NCI-H1436 treated with DMSO at 0.1 percent for 48 hours (cell line): ENCODE measurements at regions not wholly inside any gene's neighbourhood (a gene's known extent, or its start where the extent isn't known, plus 50 kb on each side); places are given as distances from the start of the nearest gene placed in this dataset.

Experiments
- DNase-seq: peaks from one replicate; lab custom pipeline; 2025; lab: John Stamatoyannopoulos, UW

- no peak for DNase-seq
These were observed 92.8 kb upstream of the TMEM168 start for GRCh38 chr7:112882991-112883390.

DNA sequence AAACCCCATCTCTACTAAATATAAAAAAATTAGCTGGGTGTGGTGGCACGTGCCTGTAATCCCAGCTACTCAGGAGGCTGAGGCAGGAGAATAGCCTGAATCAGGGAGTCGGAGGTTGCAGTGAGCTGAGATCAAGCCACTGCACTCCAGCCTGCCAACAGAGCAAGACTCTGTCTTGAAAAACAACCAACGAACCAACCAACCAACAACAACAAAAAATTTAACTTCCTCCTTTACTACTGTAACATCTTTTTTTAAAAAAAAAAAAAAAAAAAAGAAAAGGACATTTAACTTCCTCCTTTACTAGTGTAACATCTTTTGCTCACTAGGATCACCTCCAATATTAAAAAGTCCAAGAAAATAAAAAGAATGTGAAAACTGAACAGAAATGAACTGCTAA lies 92.3 kb upstream of the TMEM168 start:
- DNase-seq = no peak

GRCh38 chr7:112882022-112882421 lies 91.8 kb upstream of the TMEM168 start:
- DNase-seq = no peak

- DNase-seq = no peak
These were observed 90.7 kb upstream of the TMEM168 start for GRCh38 chr7:112880818-112881418.

DNA sequence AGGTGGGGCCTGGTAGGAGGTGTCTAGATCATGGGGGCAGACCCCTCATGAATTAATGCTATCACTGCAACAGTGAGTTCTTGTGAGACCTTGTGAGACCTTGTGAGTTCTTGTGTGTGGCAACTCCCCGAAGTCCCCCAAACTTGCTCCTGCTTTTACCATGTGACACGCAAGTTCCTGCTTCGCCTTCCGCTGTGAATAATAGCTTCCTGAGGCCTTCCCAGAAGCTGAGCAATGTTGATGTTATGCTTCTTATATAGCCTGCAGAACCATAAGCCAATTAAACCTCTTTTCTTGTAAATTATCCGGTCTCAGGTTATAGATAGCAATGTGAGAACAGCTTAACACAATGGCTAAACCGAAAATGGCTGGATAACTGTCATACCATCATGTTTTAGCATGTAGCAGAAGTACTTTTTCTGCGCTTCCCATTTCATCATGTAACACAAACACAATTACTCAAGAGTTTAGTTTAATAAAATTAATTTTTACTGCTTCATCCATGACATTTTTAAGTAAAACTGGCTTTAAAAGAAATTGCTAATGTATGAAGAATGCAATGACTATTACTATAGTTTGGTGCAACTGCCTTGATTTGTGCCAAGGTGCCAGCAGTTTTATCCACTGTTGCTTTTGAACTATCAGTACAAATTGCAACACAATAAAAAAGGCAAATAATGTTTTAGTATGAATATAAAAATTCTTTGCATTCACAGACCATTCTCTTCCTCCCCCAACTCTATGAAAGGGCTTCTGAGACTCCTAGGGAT lies 87.7 kb upstream of the TMEM168 start:
- no peak for DNase-seq

DNA sequence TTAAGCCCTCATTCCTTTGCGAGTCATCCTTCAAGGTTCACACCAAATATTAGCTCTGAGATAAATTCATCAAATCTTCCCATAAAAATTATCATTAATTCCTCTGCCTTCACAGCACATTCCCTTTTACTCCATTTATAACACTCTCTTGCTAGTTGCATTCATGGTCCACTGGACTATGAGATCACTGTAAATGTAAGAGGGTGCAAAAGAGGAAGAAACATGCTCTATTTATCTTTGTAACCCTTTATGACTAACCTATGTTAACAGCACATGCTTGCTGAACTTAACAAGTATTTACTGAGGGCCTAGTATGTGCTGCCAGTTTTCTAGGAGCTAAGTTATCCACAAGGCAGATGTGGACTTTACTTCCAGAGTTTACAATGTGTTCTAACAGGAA lies 86.7 kb upstream of the TMEM168 start:
- DNase-seq = no peak

DNA sequence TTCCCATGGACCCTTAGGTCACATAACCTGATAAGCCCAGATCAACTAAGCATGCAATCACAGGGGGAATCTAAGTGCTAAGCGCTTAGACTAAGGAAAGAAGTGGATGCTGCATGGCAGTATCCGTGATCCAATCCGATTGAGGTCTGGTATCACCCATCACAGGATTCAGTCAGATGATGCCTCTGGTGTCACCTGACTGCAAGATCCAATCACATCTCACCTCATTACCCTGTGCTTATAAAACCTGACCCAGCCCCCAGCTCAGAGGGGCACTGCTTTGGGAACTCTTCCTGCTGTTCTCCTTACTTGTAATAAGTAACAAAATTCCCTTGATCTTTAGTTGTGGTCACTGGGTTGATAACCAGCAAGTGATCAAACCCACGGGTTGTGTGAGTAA lies 84.7 kb upstream of the TMEM168 start:
- DNase-seq = no peak

DNA sequence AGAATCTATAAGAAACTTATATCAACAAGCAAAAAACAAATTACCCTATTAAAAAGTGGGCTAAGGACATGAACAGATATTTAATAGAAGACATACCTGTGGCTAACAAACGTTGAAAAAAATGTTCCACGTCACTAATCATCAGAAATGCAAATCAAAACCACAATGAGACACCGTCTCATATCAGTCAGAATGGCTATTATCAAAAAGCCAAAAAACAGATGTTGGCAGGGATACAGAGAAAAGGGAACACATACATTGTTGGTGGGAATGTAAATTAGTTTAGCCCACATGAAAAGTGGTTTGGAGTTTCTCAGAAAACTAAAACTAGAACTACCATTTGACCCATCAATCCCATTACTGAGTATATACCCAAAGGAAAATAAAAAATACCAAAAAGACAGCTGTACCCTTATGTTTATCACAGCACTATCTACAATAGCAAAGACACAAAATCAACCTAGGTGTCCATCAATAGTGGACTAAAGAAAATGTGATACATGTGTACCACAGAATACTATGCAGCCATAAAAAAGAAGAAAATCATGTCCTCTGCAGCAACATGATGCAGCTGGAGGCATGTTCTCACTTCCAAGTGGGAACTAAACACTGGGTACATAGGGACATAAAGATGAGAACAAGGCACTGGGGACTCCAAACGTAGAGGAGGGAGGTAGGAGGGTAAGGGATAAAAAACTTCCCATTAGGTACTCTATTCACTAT lies 83.8 kb upstream of the TMEM168 start:
- DNase-seq = no peak

- DNase-seq = no peak
These were observed 79.0 kb upstream of the TMEM168 start for GRCh38 chr7:112869111-112869774.

DNA sequence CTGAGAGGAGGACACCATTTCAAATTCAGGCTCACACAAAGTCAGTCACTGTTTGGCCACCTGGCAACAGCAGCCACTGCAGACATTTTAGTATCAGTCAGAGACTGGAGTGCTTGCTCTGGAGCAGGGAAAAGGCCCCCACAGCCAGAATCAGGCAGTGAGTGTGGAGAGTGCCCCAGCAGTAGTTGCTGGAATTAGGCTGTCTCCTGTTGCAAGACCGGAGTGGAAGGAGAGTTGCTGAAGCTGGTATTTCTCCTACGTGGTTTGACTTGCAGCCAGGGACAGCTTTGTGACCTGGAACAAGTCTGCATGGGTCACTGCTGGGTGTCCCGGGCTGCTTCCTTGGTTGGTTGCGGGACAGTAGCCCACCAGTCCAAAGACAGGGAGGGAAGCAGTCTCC lies 78.4 kb upstream of the TMEM168 start:
- no peak for DNase-seq

GRCh38 chr7:112866424-112866823 lies 76.2 kb upstream of the TMEM168 start:
- no peak for DNase-seq

DNA sequence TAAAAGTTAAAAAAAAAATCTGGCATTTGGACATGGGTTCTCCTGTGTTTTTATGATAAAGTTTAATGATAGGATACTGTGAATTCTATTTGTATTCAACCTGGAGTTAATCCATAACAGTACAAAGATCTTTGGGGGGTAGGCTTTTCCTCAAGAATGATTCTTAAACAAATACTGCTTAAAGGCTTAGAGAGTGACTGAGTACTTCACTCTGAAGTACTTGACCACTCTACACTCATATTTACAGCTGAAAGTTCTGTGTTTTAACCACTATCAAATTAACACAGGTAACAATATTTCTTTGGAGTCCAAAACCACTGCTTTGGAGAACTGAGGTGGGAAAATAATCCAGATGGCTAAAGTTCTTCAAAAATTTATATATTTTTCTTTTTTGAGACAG lies 74.2 kb upstream of the TMEM168 start:
- DNase-seq = no peak

- no peak for DNase-seq
These were observed 68.6 kb upstream of the TMEM168 start for GRCh38 chr7:112858838-112859237.

GRCh38 chr7:112855227-112855626 lies 65.0 kb upstream of the TMEM168 start:
- DNase-seq = no peak

DNA sequence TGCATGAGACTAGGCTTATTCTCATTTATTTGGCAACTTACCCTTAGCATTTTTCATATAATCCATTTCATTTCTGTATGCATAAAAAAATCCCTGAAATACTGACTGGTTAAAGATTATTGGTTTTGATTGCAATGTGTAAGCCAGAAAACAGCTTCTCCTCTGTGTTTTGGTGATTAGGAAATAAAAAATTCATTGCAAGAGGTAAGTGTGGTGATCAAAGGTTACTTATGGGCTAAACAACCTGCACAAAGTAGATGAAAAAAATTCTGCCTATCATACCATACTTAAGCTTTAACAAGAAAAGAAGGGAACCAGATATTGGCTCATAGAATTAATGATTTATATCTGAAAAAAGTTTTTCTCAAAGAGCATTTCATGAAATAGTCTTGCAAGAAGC lies 64.0 kb upstream of the TMEM168 start:
- no peak for DNase-seq

GRCh38 chr7:112853422-112853821 lies 63.2 kb upstream of the TMEM168 start:
- no peak for DNase-seq

DNA sequence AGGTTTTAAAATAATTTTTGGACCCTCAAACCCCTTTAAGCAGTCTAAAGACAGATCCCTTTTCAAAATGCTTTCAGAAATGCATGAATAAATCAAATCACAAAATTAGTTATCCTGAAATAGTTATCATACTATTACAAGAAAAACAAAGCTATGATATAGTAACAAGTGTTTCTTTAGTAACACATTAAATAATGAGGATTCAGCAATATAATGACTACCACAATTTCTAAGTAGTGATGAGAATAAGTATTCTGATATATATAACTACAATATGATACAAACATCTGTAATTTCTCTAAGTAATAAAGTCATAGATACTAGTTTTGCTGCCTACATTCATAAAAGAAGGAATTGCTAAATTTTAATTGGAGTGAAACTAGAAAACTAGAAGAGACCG lies 53.0 kb upstream of the TMEM168 start:
- no peak for DNase-seq
